HG02798 (cell line): ENCODE measurements at regions not wholly inside any gene's neighbourhood (a gene's known extent, or its start where the extent isn't known, plus 50 kb on each side); places are given as distances from the start of the nearest gene placed in this dataset.

Source experiments
- ATAC-seq: cut with Tn5 transposase; IDR thresholded peaks from one replicate; pipeline ENCODE4 v1.9.1; 2021; ENCODE audit warnings: mild to moderate bottlenecking; ENCODE audit not compliant: unreplicated experiment, poor library complexity

- no peak for ATAC-seq
Observed at GRCh38 chr16:7992616-7993015, 597.7 kb downstream of the TMEM114 start.

GRCh38 chr16:7990626-7991260 is 599.6 kb downstream of the TMEM114 start:
- no peak for ATAC-seq

GRCh38 chr16:7983676-7984075 is 606.6 kb downstream of the TMEM114 start:
- no peak for ATAC-seq

- no peak for ATAC-seq
Observed at GRCh38 chr16:7980133-7980483, 610.2 kb downstream of the TMEM114 start.

- ATAC-seq = no peak
Observed at GRCh38 chr16:7979448-7980132, 610.7 kb downstream of the TMEM114 start.

GRCh38 chr16:7976563-7976962 is 613.7 kb downstream of the TMEM114 start:
- no peak for ATAC-seq

GRCh38 chr16:7976125-7976524 is 614.2 kb downstream of the TMEM114 start:
- ATAC-seq = no peak

GRCh38 chr16:7967996-7968509 is 622.3 kb downstream of the TMEM114 start:
- no peak for ATAC-seq

- ATAC-seq = no peak
Observed at GRCh38 chr16:7964744-7965143, 625.6 kb downstream of the TMEM114 start.

GRCh38 chr16:7964167-7964566 is 626.1 kb downstream of the TMEM114 start:
- no peak for ATAC-seq

GRCh38 chr16:7962091-7962879 is 628.0 kb downstream of the TMEM114 start:
- no peak for ATAC-seq

GRCh38 chr16:7957151-7957550 is 624.5 kb downstream of the RBFOX1 start:
- ATAC-seq = no peak

- ATAC-seq = no peak
Observed at GRCh38 chr16:7953360-7953759, 620.7 kb downstream of the RBFOX1 start.

GRCh38 chr16:7946142-7946541 is 613.5 kb downstream of the RBFOX1 start:
- no peak for ATAC-seq

GRCh38 chr16:7938175-7938574 is 605.5 kb downstream of the RBFOX1 start:
- no peak for ATAC-seq

- no peak for ATAC-seq
Observed at GRCh38 chr16:7921345-7921744, 588.7 kb downstream of the RBFOX1 start.

- no peak for ATAC-seq
Observed at GRCh38 chr16:7919782-7920181, 587.1 kb downstream of the RBFOX1 start.

GRCh38 chr16:7914748-7915147 is 582.1 kb downstream of the RBFOX1 start:
- ATAC-seq = no peak

GRCh38 chr16:7912132-7912531 is 579.5 kb downstream of the RBFOX1 start:
- ATAC-seq = no peak

- ATAC-seq = no peak
Observed at GRCh38 chr16:7910116-7910515, 577.5 kb downstream of the RBFOX1 start.

- no peak for ATAC-seq
Observed at GRCh38 chr16:7888411-7888810, 555.8 kb downstream of the RBFOX1 start.
